ENCODE measurements at regions not wholly inside any gene's neighbourhood (a gene's known extent, or its start where the extent isn't known, plus 50 kb on each side); places are given as distances from the start of the nearest gene placed in this dataset.

GRCh38 chrX:17262123-17262522 is 112.9 kb upstream of the NHS start:
- FAIRE-seq (no peak), DNase-seq (ENCODE audit: low read depth) (no peak)
- no peak for TF ChIP-seq CTCF (IDR thresholded peaks at IDR 0.05; ENCODE audit: insufficient read depth, low read length, severe bottlenecking)
- Histone ChIP-seq H3K4me3 (ENCODE audit: low read depth, low read length) (no peak overlapping the region), H3K27me3 (ENCODE audit: control insufficient read depth, insufficient read depth, low read length) (no peaks in the 10 kb centered on the region), H3K36me3 (ENCODE audit: control insufficient read depth, insufficient read depth, low read length) (no peaks in the 10 kb centered on the region)

- no peak overlapping the region for H3K4me3 ChIP-seq (ENCODE audit: low read depth, low read length)
- no peak for TF ChIP-seq CTCF (IDR thresholded peaks at IDR 0.05; ENCODE audit: insufficient read depth, low read length, severe bottlenecking)
- no peaks in the 10 kb centered on the region for H3K36me3 ChIP-seq (ENCODE audit: control insufficient read depth, insufficient read depth, low read length)
- FAIRE-seq (no peak), DNase-seq (ENCODE audit: low read depth) (peak; percentile 7)
- H3K27me3 ChIP-seq (ENCODE audit: control insufficient read depth, insufficient read depth, low read length), result no peaks in the 10 kb centered on the region
Measured at GRCh38 chrX:17266136-17266535, 108.9 kb upstream of the NHS start.

GRCh38 chrX:17278961-17279360 is 96.0 kb upstream of the NHS start:
- TF ChIP-seq CTCF (IDR thresholded peaks at IDR 0.05; ENCODE audit: insufficient read depth, low read length, severe bottlenecking), result no peak
- Histone ChIP-seq H3K36me3 (ENCODE audit: control insufficient read depth, insufficient read depth, low read length) (no peaks in the 10 kb centered on the region), H3K27me3 (ENCODE audit: control insufficient read depth, insufficient read depth, low read length) (no peaks in the 10 kb centered on the region), H3K4me3 (ENCODE audit: low read depth, low read length) (no peak overlapping the region)
- DNase-seq (ENCODE audit: low read depth) (no peak), FAIRE-seq (no peak)

- TF ChIP-seq CTCF (IDR thresholded peaks at IDR 0.05; ENCODE audit: insufficient read depth, low read length, severe bottlenecking), result no peak
- FAIRE-seq (no peak), DNase-seq (ENCODE audit: low read depth) (no peak)
- H3K27me3 ChIP-seq (ENCODE audit: control insufficient read depth, insufficient read depth, low read length), result no peaks in the 10 kb centered on the region
- no peak overlapping the region for H3K4me3 ChIP-seq (ENCODE audit: low read depth, low read length)
- no peaks in the 10 kb centered on the region for H3K36me3 ChIP-seq (ENCODE audit: control insufficient read depth, insufficient read depth, low read length)
Measured at GRCh38 chrX:17285983-17286382, 89.0 kb upstream of the NHS start.

- no peaks in the 10 kb centered on the region for H3K36me3 ChIP-seq (ENCODE audit: control insufficient read depth, insufficient read depth, low read length)
- FAIRE-seq (no peak), DNase-seq (ENCODE audit: low read depth) (peak; percentile 6)
- H3K27me3 ChIP-seq (ENCODE audit: control insufficient read depth, insufficient read depth, low read length), result no peaks in the 10 kb centered on the region
- H3K4me3 ChIP-seq (ENCODE audit: low read depth, low read length), result no peak overlapping the region
- TF ChIP-seq CTCF (IDR thresholded peaks at IDR 0.05; ENCODE audit: insufficient read depth, low read length, severe bottlenecking), result no peak
Measured at GRCh38 chrX:17291171-17291900, 83.7 kb upstream of the NHS start.

GRCh38 chrX:17292111-17292527 is 82.9 kb upstream of the NHS start:
- H3K4me3 ChIP-seq (ENCODE audit: low read depth, low read length), result no peak overlapping the region
- DNase-seq (ENCODE audit: low read depth) (no peak), FAIRE-seq (no peak)
- H3K27me3 ChIP-seq (ENCODE audit: control insufficient read depth, insufficient read depth, low read length), result no peaks in the 10 kb centered on the region
- H3K36me3 ChIP-seq (ENCODE audit: control insufficient read depth, insufficient read depth, low read length), result no peaks in the 10 kb centered on the region
- no peak for TF ChIP-seq CTCF (IDR thresholded peaks at IDR 0.05; ENCODE audit: insufficient read depth, low read length, severe bottlenecking)

All from bronchial epithelial cell (primary cell).